Stimulated activated CD8-positive, alpha-beta memory T cell treated with anti-CD3 and anti-CD28 coated beads, Interleukin-4, amount 100 ng/mL, for 4 hours (primary cell): ENCODE measurements at regions not wholly inside any gene's neighbourhood (a gene's known extent, or its start where the extent isn't known, plus 50 kb on each side); places are given as distances from the start of the nearest gene placed in this dataset.

Source experiments
- DNase-seq, 2 donors: peaks; one replicate each; pipeline ENCODE4 v3.0.0-alpha.2; 2020; ENCODE audit warnings: low read depth in 2 of 2, low spot score in 1 of 2

GRCh38 chrX:22325096-22325495 lies 52.4 kb downstream of the CBLL2 start:
- no peak for DNase-seq

DNA sequence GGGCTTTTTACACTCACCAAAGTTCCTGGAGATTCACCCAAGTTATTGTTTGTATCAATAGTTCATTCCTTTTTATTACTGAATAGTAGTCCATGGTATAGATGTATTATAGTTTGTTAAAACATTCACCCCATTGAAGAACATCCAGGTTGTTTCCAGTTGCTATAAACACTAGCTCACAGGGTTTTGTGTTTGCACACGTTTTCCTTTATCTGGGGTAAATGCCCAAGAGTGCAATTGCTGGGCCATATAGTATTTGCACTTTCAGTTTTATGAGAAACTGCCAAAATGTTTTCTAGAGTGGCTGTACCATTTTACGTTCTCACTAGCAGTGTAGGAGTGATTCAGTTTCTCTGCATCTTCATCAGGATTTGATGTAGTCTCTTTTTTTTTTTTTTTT lies 57.1 kb downstream of the CBLL2 start:
- DNase-seq: no peak

DNA sequence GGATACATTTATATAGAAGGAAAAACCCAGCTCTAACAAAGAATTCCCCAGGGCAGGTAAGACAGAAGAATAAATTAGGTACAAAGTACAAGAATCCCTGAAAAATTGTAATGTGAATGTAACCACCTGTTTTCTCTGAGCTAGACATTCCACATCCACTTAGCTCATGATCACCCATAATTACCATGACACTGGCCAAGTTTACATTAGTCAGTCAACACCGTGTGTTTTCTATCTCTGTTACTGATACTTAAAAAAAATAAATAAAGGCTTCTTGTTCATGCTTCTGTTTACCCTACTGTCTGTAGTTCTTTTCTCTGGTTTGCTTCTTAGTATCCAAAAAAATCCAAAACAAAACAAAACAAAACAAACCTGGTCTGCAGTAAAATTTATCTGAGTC lies 66.0 kb downstream of the CBLL2 start:
- DNase-seq: no peak

GRCh38 chrX:22339459-22339858 lies 66.7 kb downstream of the CBLL2 start:
- no peak for DNase-seq

DNA sequence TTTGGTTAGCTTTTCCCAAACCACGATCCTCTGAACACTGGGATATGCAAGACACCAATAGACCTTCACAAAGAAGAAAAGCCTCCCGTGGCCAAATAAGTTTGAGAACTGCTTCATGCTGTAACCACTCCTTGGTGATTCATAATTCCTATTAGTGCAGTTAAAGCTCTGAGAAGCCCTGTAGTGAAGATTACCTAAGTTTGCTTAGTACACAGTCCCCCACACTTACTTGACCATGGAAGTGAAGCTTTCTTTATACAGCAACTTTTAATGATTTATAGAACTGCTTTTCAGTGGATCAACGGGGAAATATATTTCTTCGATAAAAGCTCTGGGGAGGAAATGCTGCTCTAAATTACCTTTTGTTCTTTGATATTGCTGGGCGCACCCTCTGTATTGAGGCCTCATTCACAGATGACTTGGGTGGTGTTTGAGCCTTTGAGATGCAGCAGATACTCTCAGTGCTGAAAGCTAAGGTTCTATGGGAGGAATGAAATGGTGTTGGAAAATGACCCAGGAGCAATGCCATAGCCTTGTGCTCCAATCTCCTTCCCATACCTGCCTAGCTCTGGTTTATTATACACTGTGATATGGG lies 67.4 kb downstream of the CBLL2 start:
- no peak for DNase-seq

DNA sequence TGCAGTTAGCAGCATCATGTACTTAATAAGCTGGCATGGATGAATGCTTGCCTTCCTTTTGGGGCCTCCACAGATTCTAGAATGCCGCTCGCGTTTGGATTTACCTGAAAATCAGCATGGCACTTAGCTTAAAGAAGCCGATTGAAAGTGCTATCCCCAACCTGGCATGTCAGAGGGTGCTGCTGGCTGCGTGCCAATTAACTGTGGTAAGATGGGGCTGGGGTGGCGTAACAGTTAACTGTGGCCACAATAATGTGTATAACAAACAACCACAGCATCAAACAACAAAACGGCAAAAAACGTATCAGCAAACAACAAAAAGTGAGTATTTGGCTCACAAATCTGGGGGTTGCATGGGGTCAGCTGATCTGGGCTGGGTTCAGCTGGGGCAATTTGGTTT lies 70.5 kb downstream of the CBLL2 start:
- no peak for DNase-seq

GRCh38 chrX:22345884-22346283 lies 73.2 kb downstream of the CBLL2 start:
- no peak for DNase-seq

DNA sequence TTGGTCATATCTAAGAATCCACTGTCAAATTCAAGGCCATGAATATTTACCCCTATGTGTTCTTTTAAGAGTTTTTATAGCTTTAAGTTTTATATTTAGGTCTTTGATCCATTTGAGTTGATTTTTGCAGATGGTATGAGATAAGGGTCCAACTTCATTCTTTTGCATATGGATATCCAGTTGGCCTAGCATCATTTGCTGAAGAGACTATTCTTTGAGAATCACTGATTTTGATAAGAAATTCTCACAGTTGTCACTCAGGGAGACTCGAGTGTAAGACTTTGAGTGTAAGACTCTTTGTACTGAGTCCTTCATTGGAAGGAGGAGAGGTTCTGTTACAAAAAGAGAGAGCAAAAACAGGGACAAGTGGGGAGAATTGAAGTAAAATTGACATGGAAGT lies 74.8 kb downstream of the CBLL2 start:
- DNase-seq: no peak

GRCh38 chrX:22349116-22349515 lies 76.4 kb downstream of the CBLL2 start:
- no peak for DNase-seq

DNA sequence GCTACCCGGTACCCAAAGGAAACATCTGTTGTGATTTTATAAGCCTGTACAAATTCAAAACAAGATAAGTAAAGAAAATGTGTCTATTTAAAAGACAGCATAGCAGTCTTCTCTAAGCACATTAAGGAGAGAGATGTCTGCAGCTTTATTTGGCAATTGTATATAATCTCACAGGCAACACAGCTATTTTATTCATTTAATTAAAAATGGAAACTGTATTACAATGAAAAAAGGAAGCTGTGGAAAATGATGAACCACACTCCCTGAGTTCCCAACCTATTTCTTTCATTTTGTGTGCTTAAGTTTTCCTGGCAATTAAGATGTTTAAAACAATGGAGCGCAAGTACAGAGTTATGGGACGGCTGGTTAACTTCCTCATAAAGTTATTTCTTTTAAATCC lies 78.4 kb downstream of the CBLL2 start:
- no peak for DNase-seq

DNA sequence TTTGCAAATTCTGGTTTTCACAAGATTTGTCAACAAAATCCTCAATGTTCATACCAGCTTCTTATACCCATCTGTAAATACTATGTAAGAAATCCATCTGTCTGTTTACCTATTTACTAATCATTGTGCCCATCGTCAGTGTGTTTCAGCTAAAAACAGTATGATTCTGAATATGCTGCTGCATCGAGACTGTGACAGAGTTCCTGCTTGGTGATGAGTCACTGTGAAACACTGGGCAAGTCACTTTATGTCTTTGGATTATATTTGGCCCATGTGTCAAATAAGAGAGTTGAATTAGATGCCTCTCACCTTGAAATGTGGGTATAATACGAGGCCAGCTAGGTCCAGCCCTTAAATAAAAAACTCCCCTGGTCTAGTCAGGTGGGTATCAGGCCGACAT lies 79.3 kb downstream of the CBLL2 start:
- DNase-seq: no peak

DNA sequence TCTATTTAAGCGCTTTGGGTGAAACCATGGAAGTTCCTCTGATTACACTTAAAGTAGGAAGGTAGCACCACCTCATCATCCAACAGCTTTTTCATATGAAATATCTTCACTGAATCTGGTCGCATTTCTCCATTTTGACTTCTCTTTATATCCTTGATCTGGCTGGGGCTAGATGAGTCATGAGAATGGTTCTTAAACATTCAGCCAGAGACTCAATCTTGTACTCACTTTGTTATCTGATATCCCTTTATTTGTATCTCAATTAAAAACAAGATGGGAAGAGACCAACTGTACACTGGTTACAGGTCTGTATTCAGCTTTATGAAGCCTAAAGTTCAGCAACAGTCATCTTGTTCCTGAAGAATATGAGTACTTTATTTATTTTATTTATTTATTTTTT lies 84.9 kb downstream of the CBLL2 start:
- DNase-seq: no peak

GRCh38 chrX:22360129-22360528 lies 87.4 kb downstream of the CBLL2 start:
- DNase-seq: no peak

DNA sequence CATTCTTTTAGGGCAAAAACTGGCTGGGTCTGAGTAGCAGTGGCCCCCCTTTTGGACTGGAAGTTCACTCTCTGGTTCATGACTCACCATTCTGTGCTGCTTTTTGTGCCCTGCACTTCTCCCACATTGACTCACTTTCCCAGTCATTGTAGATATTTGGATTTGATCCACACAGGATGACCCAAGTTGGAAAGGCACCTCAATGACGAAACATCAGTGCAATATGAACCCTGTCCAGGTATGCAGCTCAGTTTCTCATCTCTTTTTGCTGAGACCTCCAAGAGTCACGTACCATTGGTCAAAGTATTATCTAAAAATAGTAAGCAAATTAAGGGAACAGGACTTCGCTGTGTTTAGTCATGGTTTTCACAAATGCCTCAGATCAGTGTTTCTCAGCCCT lies 92.7 kb downstream of the CBLL2 start:
- no peak for DNase-seq

DNA sequence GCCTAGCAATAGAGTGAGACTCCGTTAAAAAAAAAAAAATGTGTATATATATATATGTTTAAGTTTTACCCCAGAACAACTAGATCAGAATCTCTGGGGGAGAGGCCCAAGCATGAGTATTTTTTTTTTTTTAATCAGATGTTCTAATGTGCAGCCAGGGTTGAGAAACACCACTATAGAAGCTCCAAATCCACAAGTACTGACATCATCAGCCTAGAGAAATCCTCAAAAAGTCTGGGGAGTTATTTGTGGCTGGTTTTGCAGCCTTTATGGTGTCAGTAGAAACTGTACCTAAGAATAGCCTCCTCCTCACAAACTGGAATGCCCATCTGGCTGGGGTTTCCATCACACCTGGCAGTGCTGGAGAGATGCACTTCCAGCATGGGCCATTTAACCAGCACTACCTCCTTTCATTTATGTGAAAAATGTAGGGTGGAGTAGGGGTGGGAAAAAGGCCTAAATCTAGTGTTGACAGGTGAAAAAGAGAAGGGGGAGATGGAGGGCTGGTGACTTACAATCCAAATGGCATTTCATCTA lies 93.5 kb downstream of the CBLL2 start:
- no peak for DNase-seq

DNA sequence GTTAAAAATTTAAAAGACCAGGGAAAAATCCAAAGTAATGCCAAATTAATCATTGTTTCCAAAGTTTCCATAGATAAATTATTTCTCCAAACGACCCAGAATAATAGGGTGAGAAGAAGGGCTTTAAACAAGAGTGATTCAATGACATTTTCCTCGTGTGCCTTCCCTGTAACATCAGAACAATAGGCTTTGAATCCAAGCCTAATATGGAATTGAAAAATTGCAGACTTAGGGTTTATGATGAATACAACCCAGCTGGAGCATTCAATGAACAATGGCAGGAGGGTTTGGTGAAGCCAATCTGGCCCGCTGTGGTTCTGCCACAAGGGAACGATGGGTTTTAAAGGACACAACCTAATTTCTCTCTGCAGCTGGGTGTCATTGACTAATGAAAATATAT lies 94.2 kb downstream of the CBLL2 start:
- no peak for DNase-seq

DNA sequence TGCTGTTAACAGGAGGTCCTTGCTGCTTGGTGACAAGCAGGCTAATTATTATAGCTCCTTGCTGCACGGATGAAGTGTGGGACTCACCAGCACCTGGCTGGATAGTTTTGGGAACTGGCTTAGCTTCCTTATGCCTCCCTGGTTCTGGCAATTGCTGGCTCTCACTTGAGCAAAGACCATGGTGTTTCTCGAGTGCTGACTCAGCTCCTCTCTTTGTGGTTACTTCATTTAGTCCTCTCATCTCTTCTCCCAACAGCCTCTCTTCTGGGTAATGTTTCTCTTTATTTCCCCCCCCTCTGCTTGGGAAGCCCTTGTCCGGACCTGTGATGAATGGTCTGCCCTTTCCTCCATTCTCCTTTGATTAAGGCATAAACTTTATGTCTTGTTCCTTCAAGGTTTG lies 100.4 kb downstream of the CBLL2 start:
- DNase-seq: no peak

DNA sequence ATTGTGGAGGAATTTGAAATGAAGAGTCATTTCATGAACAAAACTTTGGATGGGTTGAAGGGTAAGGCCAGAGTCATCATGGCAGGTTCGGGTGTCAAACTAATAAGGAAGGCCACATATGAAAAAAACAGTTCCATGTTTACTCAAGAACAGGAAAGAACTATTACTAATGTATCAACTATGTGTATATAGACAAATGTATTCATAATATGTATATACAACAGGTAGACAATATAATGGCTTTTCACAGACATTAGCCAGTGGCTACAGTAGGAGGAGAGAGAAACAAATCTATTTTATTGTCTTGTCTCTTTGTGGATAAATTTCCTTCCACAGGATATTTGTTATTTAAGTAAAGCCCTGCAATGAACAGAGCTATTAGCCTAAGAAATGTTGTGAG lies 101.1 kb downstream of the CBLL2 start:
- DNase-seq: no peak

- no peak for DNase-seq
Measured at GRCh38 chrX:22376369-22376768, 103.7 kb downstream of the CBLL2 start.

GRCh38 chrX:22378296-22378695 lies 105.6 kb downstream of the CBLL2 start:
- no peak for DNase-seq

DNA sequence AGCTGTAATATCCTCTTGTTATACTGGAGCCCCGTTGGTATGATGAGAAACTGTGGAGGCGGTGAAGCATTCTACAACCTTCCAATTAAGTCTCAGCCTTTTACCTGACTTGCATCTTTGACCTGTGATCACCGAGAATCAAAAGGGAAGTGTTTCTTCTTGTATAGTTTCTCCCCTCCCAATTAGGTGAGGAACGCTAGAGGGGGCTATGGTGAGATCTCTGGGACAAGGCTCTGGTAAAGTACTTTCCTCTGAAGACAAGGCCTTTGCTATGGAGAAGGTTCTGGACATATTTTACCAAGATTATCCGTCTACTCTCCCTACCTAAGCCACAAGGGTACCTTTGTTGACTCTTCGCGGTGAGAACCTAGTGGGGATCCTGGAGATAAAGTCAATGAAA lies 111.3 kb downstream of the CBLL2 start:
- no peak for DNase-seq

DNA sequence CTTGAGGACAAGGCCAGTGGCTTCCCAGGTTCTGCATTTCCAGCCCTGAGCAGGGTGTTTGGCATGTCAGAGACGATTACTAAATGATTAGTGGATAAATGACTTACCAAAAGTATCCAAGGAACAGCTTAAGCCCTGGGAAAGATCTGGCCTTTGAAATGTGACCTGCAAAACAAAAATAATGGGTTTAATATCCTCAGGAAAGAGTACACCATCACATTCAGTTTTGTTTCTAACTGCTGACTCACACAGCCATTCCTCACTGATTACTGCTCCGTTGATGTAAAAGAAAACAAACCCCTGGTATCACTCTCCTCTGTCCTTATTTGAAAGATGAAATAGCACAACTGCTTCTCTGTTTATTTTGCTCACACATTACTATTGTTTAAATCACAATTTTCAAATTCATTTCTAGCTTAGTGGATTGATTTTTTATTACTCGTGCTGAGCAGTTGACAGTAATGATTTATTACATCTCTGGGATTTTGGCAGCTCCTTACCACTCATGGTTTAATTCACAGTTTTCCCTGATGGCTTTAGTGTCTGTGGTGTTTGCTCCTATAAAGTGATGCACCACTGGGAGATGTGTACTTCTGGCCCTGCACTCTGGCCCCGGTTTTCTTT lies 117.0 kb downstream of the CBLL2 start:
- DNase-seq: no peak
